MCF 10A (cell line): ENCODE measurements at regions not wholly inside any gene's neighbourhood (a gene's known extent, or its start where the extent isn't known, plus 50 kb on each side); places are given as distances from the start of the nearest gene placed in this dataset.

Source experiments
- BruUV-seq: library from RNA; stranded (reverse); fragments of 400-500 nt; replicated peaks from 2 replicates; lab custom pipeline; 2021; lab: Mats Ljungman, UMichigan
- CTCF ChIA-PET: fragments of 300-600 bp; sonication (Branson Sonifier 250); formaldehyde crosslinking; extraction: SDS; loops from one replicate; lab custom pipeline; 2021; ENCODE audit warnings: antibody characterized with exemption, inconsistent platforms; lab: Yijun Ruan, JAX
- POLR2A ChIA-PET: fragments of 300-600, 350-650 bp; sonication (Branson Sonifier 250); formaldehyde crosslinking; extraction: SDS; loops from one replicate; lab custom pipeline; 2020; ENCODE audit warnings: antibody characterized with exemption, inconsistent platforms; lab: Yijun Ruan, JAX
- DNase-seq: peaks from one replicate; pipeline ENCODE4 v3.0.0-alpha.2; 2018; ENCODE audit not compliant: unreplicated experiment
- H3K27ac Mint-ChIP-seq: one replicate; pipeline ENCODE4 v1.8.0; 2022; ENCODE audit warnings: mild to moderate bottlenecking, low read depth, mixed read lengths; ENCODE audit not compliant: unreplicated experiment
- H3K27me3 Mint-ChIP-seq: one replicate; pipeline ENCODE4 v1.8.0; 2022; ENCODE audit warnings: mixed read lengths; ENCODE audit not compliant: insufficient read depth, unreplicated experiment
- H3K36me3 Mint-ChIP-seq: one replicate; pipeline ENCODE4 v1.8.0; 2022; ENCODE audit warnings: mild to moderate bottlenecking, moderate library complexity, mixed read lengths; ENCODE audit not compliant: insufficient read depth, unreplicated experiment
- H3K4me1 Mint-ChIP-seq: one replicate; pipeline ENCODE4 v1.8.0; 2022; ENCODE audit warnings: mixed read lengths; ENCODE audit not compliant: insufficient read depth, unreplicated experiment
- H3K4me3 Mint-ChIP-seq: one replicate; pipeline ENCODE4 v1.8.0; 2022; ENCODE audit warnings: mild to moderate bottlenecking, moderate library complexity, mixed read lengths; ENCODE audit not compliant: unreplicated experiment
- H3K9me3 Mint-ChIP-seq: one replicate; pipeline ENCODE4 v1.8.0; 2022; ENCODE audit warnings: mixed read lengths; ENCODE audit not compliant: unreplicated experiment
- intact Hi-C: fragments of 100-400 bp; cut with micrococcal nuclease; formaldehyde crosslinking; loops from 2 replicates; pipeline ENCODE4 v1.14.1; 2022
- TF ChIP-seq, protein P1 (sequence below): fragments of 200-600 bp; IDR thresholded peaks from one replicate; pipeline ENCODE4 v1.8.0; 2022; ENCODE audit warnings: antibody characterized with exemption, mild to moderate bottlenecking; ENCODE audit not compliant: unreplicated experiment

DNA sequence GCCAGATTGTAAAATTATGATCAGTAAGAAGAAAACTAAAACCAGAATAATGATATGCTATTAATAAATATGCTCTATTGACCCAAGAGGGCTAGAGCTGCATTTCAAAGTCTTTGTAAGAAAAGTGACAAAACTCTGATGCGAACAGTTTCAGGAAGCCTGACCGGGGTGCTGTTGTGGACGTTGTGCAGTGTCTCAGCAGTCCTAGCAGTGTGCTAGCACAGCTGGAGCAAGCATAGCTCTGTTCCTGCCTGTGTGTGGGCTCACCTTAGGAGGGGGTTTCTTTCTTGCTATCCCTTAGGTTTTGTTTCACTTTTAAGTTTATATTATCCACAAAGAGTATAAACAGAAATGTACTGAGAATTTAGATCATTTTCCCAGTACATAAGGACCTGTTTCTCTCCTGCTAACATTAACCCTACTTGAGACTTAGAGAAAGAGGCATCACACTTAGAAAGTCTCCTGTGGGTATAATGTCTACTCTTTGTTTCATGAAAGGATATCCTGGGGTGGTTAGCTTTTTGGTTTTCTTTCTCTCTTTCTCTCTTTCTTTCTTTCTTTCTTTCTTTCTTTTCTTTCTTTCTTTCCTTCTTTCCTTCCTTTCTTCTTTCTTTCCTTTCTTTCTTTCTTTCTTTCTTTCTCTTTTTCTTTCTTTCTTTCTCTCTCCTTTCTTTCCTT, 124.5 kb downstream of the TMEM182 start:
- H3K4me3 Mint-ChIP-seq = no peak overlapping the region
- H3K36me3 Mint-ChIP-seq = no peaks in the 10 kb centered on the region
- BruUV-seq = no TSS peak
- intact Hi-C loops = no loop called here
- no peak for DNase-seq
- ChIA-PET CTCF (interaction anchor here (0.7 kb wide), 2 partner anchors 64 to 1035 kb away, joined by 4 to 7 read pairs; no protein-coding TSS in a partner anchor), POLR2A (no interaction called here)
- H3K4me1 Mint-ChIP-seq = peaks cover 4% of the 10 kb centered on the region
- no peaks in the 10 kb centered on the region for H3K9me3 Mint-ChIP-seq
- H3K27ac Mint-ChIP-seq = no peak overlapping the region
- TF ChIP-seq, protein P1, sequence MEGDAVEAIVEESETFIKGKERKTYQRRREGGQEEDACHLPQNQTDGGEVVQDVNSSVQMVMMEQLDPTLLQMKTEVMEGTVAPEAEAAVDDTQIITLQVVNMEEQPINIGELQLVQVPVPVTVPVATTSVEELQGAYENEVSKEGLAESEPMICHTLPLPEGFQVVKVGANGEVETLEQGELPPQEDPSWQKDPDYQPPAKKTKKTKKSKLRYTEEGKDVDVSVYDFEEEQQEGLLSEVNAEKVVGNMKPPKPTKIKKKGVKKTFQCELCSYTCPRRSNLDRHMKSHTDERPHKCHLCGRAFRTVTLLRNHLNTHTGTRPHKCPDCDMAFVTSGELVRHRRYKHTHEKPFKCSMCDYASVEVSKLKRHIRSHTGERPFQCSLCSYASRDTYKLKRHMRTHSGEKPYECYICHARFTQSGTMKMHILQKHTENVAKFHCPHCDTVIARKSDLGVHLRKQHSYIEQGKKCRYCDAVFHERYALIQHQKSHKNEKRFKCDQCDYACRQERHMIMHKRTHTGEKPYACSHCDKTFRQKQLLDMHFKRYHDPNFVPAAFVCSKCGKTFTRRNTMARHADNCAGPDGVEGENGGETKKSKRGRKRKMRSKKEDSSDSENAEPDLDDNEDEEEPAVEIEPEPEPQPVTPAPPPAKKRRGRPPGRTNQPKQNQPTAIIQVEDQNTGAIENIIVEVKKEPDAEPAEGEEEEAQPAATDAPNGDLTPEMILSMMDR = no peak
- H3K27me3 Mint-ChIP-seq = no peaks in the 10 kb centered on the region

- BruUV-seq = no TSS peak
- intact Hi-C loops = no loop called here
- Mint-ChIP-seq H3K27me3 (no peaks in the 10 kb centered on the region), H3K9me3 (no peaks in the 10 kb centered on the region), H3K36me3 (no peaks in the 10 kb centered on the region), H3K4me3 (no peak overlapping the region), H3K4me1 (peaks cover 10% of the 10 kb centered on the region), H3K27ac (no peak overlapping the region)
- ChIA-PET CTCF (interaction anchor here (1.1 kb wide), 1 partner anchor 16 kb away, joined by 3 read pairs; no protein-coding TSS in a partner anchor), POLR2A (interaction anchor here (0.8 kb wide), 1 partner anchor 15 kb away, joined by 4 read pairs; no protein-coding TSS in a partner anchor)
- no peak for DNase-seq
- TF ChIP-seq, protein P1 = no peak
Observed at GRCh38 chr2:102888514-102888913, 126.7 kb downstream of the TMEM182 start.

DNA sequence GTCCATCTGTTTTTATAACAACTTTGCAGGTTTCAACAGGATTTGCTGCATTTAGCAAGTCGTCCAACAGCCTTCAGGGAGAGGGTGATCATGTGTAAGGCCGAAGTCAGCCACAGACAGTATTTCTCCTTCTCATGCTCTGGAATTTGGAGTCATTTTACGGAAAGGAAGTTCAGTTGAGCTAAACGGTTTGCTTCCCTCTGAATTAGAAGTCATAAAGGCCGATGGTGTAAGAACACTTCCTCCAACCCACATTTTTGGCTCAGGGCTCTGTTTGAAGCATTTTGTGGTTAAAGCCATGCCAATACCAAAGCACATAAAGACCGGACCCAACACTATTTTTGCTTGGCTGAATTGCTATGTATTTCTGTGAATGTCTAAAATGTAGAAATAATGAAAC, 129.5 kb downstream of the TMEM182 start:
- intact Hi-C loops = no loop called here
- Mint-ChIP-seq H3K27ac (no peak overlapping the region), H3K36me3 (no peaks in the 10 kb centered on the region), H3K27me3 (no peaks in the 10 kb centered on the region), H3K9me3 (no peaks in the 10 kb centered on the region), H3K4me1 (peaks cover 15% of the 10 kb centered on the region), H3K4me3 (no peak overlapping the region)
- ChIA-PET CTCF (no interaction called here), POLR2A (interaction anchor here (0.7 kb wide), 1 partner anchor 76 kb away, joined by 5 read pairs; no protein-coding TSS in a partner anchor)
- TF ChIP-seq, protein P1 = no peak
- peak; percentile 58 for DNase-seq
- BruUV-seq = no TSS peak

DNA sequence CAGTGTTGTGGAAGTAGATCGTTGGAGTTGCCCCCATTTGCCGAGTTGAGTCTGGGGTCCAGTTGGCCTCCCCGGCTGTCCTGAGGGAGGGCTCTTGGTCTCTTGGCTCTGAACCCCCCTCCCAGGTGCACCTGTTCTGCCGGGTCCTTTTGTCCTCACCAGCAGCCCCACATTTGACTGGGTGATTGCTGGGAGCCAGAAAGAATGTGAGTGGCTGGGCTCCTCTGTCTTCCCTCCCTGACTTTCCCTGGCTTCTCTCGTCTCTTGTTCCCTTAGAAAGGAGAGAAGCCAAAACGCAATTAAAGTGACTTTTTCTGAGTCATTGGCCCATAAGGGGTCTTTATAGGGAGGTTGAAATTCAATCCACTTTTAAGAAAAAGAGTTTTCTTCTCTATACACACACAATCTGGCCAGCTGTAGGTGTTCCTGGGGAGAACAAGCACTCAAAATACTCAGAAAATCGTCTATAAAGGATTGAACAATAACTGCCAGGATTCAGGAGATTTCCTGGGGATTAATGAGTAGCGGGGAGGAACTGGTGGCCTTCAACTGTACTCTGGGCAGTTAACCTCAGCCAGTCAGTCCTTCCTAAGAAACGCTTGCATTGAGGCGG, 131.0 kb downstream of the TMEM182 start:
- Mint-ChIP-seq H3K27ac (no peak overlapping the region), H3K27me3 (no peaks in the 10 kb centered on the region), H3K36me3 (no peaks in the 10 kb centered on the region), H3K9me3 (no peaks in the 10 kb centered on the region), H3K4me1 (peaks cover 15% of the 10 kb centered on the region), H3K4me3 (no peak overlapping the region)
- CTCF ChIA-PET = no interaction called here
- TF ChIP-seq, protein P1 = no peak
- no peak for DNase-seq
- BruUV-seq = no TSS peak
- POLR2A ChIA-PET = no interaction called here
- intact Hi-C loops = no loop called here
